Tibial artery (tissue), 4 donors: ENCODE measurements at regions not wholly inside any gene's neighbourhood (a gene's known extent, or its start where the extent isn't known, plus 50 kb on each side); places are given as distances from the start of the nearest gene placed in this dataset.
A peak's percentile ranks its signal among the peaks of the same experiment; 100 is the strongest.

Experiments used
- DNase-seq, 2 donors: peaks; one replicate each; pipeline ENCODE4 v3.0.0-alpha.2; 2019
- H3K27ac ChIP-seq, 2 donors: fragments of 200-600 bp; sonication (generic) in 1 of 2; 1 replicate in 1 of 2; 2 replicates in 1 of 2; pipeline ENCODE4 v1.5.1; 2018 to 2019; ENCODE audit warnings: mild to moderate bottlenecking in 1 of 2
- H3K27me3 ChIP-seq, 2 donors: fragments of 200-600 bp; sonication (generic) in 1 of 2; one replicate each; pipeline versions ENCODE4 v1.5.1 to v1.6.0; 2016 to 2019
- H3K36me3 ChIP-seq, 3 donors: fragments of 200-600 bp; sonication (generic) in 2 of 3; one replicate each; pipeline ENCODE4 v1.5.1; 2016 to 2019; ENCODE audit warnings: mild to moderate bottlenecking in 2 of 3
- H3K4me1 ChIP-seq, 4 donors: fragments of 200-600 bp; sonication (generic) in 2 of 4; 1 replicate in 3 of 4; 2 replicates in 1 of 4; pipeline ENCODE4 v1.5.1; 2016 to 2019
- H3K4me3 ChIP-seq, 2 donors: fragments of 200-600 bp; sonication (generic) in 1 of 2; 1 replicate in 1 of 2; 2 replicates in 1 of 2; pipeline ENCODE4 v1.5.1; 2018 to 2019; ENCODE audit warnings: mild to moderate bottlenecking in 2 of 2
- H3K9me3 ChIP-seq, 3 donors: fragments of 200-600 bp; sonication (generic) in 1 of 3; one replicate each; pipeline ENCODE4 v1.5.1; 2016 to 2019
- intact Hi-C: fragments of 100-400 bp; cut with DNase I; formaldehyde crosslinking; loops from one replicate; pipeline ENCODE4 v1.15.0; 2023; ENCODE audit warnings: low total_unique reads
- TF ChIP-seq, protein P1 (sequence below), 2 experiments: fragments of 200-600 bp in 1 of 2; fragments of 450-650 bp in 1 of 2; IDR thresholded peaks; one replicate each; pipeline ENCODE4 v1.5.1; 2017 to 2019; ENCODE audit warnings: antibody characterized with exemption in 2 of 2, mild to moderate bottlenecking in 1 of 2, moderate library complexity in 1 of 2

- Histone ChIP-seq H3K27ac (no peak overlapping the region), H3K4me3 (no peak overlapping the region), H3K36me3 (no peaks in the 10 kb centered on the region), H3K4me1 (no peaks in the 10 kb centered on the region), H3K9me3 (no peaks in the 10 kb centered on the region), H3K27me3 (no peaks in the 10 kb centered on the region)
- DNase-seq = peak in 1 of 2 donors; percentile 41
- intact Hi-C loops = no loop called here
- TF ChIP-seq, protein P1, sequence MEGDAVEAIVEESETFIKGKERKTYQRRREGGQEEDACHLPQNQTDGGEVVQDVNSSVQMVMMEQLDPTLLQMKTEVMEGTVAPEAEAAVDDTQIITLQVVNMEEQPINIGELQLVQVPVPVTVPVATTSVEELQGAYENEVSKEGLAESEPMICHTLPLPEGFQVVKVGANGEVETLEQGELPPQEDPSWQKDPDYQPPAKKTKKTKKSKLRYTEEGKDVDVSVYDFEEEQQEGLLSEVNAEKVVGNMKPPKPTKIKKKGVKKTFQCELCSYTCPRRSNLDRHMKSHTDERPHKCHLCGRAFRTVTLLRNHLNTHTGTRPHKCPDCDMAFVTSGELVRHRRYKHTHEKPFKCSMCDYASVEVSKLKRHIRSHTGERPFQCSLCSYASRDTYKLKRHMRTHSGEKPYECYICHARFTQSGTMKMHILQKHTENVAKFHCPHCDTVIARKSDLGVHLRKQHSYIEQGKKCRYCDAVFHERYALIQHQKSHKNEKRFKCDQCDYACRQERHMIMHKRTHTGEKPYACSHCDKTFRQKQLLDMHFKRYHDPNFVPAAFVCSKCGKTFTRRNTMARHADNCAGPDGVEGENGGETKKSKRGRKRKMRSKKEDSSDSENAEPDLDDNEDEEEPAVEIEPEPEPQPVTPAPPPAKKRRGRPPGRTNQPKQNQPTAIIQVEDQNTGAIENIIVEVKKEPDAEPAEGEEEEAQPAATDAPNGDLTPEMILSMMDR (IDR thresholded peaks at IDR 0.05) = no peak
These were observed 196.0 kb upstream of the TOPAZ1 start for GRCh38 chr3:44045476-44046275.

DNA sequence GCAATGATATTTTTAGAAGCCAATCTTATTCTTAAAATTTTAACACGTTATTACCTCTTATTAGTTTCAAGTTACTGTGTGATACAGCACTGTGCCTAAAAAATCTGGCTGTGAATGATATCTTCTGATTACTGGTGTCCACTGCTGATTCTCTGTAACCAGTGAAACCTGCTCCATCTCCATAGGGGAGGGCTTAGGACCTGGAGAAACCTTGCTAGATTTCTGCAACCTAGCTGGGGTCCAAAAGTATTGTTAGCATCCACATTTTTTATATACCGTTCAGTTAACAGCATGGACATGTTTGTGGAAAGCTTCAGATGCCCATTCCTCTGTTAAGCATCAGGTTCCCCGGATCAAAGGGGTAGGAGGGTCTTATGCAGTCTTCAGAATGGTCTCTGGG, 193.9 kb upstream of the TOPAZ1 start:
- DNase-seq = no peak
- Histone ChIP-seq H3K27me3 (peaks cover 0 to 6% of the 10 kb centered on the region in 2 donors), H3K9me3 (no peaks in the 10 kb centered on the region), H3K36me3 (no peaks in the 10 kb centered on the region), H3K27ac (no peak overlapping the region), H3K4me3 (no peak overlapping the region), H3K4me1 (no peaks in the 10 kb centered on the region)
- intact Hi-C loops = no loop called here
- TF ChIP-seq, protein P1 (IDR thresholded peaks at IDR 0.05) = no peak

DNA sequence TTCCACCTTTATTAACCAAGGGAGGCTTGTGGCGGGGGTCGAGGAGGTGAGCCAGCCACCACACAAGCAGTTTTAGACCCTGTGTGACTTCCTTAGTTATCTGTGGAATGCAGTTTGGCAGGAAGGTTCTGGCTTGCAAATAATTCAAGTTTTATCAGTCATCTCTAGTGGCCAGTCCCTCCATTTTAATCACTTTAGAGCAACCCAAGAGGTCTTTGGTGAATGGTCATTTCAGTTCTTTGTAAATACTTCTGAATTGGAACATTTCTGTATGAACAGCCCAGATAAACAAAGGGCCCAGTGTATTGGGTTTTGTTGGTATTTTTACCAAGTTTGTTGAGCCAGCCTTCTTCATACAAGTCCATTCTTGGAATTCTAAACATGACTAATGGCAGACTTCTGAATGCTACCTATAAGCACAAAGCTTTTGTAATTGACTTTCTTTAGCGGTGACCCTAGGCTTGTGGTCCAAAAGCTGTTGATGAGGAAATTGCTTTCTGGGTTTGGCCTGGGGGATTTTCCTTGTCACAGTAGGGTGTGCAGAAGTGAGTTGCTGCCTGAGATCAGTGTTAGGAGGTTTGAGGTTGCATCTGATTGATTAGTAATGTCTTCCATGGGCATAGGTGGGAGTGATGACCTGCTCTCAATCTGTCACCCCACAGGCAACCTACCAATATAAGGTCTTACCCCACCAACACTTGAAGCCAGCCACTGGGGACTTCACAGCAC, 193.3 kb upstream of the TOPAZ1 start:
- no peaks in the 10 kb centered on the region for H3K36me3 ChIP-seq
- H3K9me3 ChIP-seq = no peaks in the 10 kb centered on the region
- no peaks in the 10 kb centered on the region for H3K4me1 ChIP-seq
- intact Hi-C loops = no loop called here
- peaks cover 0 to 11% of the 10 kb centered on the region in 2 donors for H3K27me3 ChIP-seq
- no peak overlapping the region for H3K4me3 ChIP-seq
- DNase-seq = no peak
- H3K27ac ChIP-seq = no peak overlapping the region
- TF ChIP-seq, protein P1 (IDR thresholded peaks at IDR 0.05) = no peak

DNA sequence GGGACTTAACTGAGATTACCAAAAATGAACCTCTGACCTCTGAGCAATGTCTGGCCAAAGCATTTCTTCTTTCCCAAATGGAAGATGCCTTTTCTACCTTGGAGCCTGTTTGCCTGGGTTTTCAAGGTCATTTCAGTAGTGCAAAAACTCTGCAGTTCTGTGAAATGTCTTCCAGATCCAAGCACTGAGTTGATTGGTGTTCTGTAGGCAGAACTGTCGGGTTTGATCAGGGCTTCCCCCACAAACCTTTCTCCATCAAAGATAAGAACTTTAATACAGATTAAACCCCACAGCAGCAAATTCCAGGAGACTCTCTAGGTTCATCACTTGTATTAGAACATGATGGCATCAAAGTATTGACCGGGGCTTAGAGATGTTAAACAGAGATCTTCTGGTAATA, 192.7 kb upstream of the TOPAZ1 start:
- no peak overlapping the region for H3K4me3 ChIP-seq
- no peaks in the 10 kb centered on the region for H3K4me1 ChIP-seq
- H3K36me3 ChIP-seq = no peaks in the 10 kb centered on the region
- TF ChIP-seq, protein P1 (IDR thresholded peaks at IDR 0.05) = no peak
- no peak overlapping the region for H3K27ac ChIP-seq
- DNase-seq = no peak
- H3K27me3 ChIP-seq = peaks cover 0 to 11% of the 10 kb centered on the region in 2 donors
- intact Hi-C loops = no loop called here
- H3K9me3 ChIP-seq = no peaks in the 10 kb centered on the region

GRCh38 chr3:44050101-44050500, 191.6 kb upstream of the TOPAZ1 start:
- no peak for DNase-seq
- Histone ChIP-seq H3K27me3 (peaks cover 0 to 11% of the 10 kb centered on the region in 2 donors), H3K9me3 (no peaks in the 10 kb centered on the region), H3K4me1 (no peaks in the 10 kb centered on the region), H3K27ac (no peak overlapping the region), H3K4me3 (no peak overlapping the region), H3K36me3 (no peaks in the 10 kb centered on the region)
- intact Hi-C loops = no loop called here
- TF ChIP-seq, protein P1 (IDR thresholded peaks at IDR 0.05) = no peak
